Activated CD8-positive, alpha-beta T cell treated with anti-CD3 and anti-CD28 coated beads for 36 hours (primary cell): ENCODE measurements at regions not wholly inside any gene's neighbourhood (a gene's known extent, or its start where the extent isn't known, plus 50 kb on each side); places are given as distances from the start of the nearest gene placed in this dataset.

Experiments
- ATAC-seq: fragments of 200-7000 bp; cut with Tn5 transposase; one replicate; pipeline ENCODE4 v1.10.0; 2021; ENCODE audit warnings: mild to moderate bottlenecking, moderate library complexity
- CTCF ChIA-PET: fragments of 350-600 bp; sonication (Branson Sonifier 250); formaldehyde crosslinking; loops from one replicate; lab custom pipeline; 2021; ENCODE audit warnings: antibody characterized with exemption; lab: Charles Lee
- POLR2A ChIA-PET: fragments of 350-600 bp; sonication (Branson Sonifier 250); formaldehyde crosslinking; loops from one replicate; lab custom pipeline; 2021; ENCODE audit warnings: antibody characterized with exemption; lab: Charles Lee
- DNase-seq: peaks from one replicate; pipeline ENCODE4 v3.0.0-alpha.2; 2020
- H3K27ac Mint-ChIP-seq: one replicate; pipeline ENCODE4 v1.8.0; 2021; ENCODE audit warnings: mild to moderate bottlenecking, mixed read lengths
- H3K27me3 Mint-ChIP-seq: one replicate; pipeline ENCODE4 v1.8.0; 2021; ENCODE audit warnings: mixed read lengths
- H3K36me3 Mint-ChIP-seq: one replicate; pipeline ENCODE4 v1.8.0; 2021; ENCODE audit warnings: low read depth, mixed read lengths
- H3K4me1 Mint-ChIP-seq: one replicate; pipeline ENCODE4 v1.8.0; 2021; ENCODE audit warnings: low read depth, mixed read lengths
- H3K4me3 Mint-ChIP-seq: one replicate; pipeline ENCODE4 v1.8.0; 2021; ENCODE audit warnings: mild to moderate bottlenecking, moderate library complexity, mixed read lengths
- H3K9me3 Mint-ChIP-seq: one replicate; pipeline ENCODE4 v1.8.0; 2021; ENCODE audit warnings: mixed read lengths
- intact Hi-C: fragments of 100-400 bp; cut with micrococcal nuclease; formaldehyde crosslinking; loops from one replicate; pipeline ENCODE4 v1.10.0; 2022
- TF ChIP-seq, protein P1 (sequence below): fragments of 200-600 bp; IDR thresholded peaks from one replicate; pipeline ENCODE4 v1.8.0; 2022; ENCODE audit warnings: antibody characterized with exemption, mild to moderate bottlenecking

GRCh38 chr12:104852896-104853295 is 105.2 kb downstream of the SLC41A2 start:
- H3K27me3 Mint-ChIP-seq: no peaks in the 10 kb centered on the region
- TF ChIP-seq, protein P1, sequence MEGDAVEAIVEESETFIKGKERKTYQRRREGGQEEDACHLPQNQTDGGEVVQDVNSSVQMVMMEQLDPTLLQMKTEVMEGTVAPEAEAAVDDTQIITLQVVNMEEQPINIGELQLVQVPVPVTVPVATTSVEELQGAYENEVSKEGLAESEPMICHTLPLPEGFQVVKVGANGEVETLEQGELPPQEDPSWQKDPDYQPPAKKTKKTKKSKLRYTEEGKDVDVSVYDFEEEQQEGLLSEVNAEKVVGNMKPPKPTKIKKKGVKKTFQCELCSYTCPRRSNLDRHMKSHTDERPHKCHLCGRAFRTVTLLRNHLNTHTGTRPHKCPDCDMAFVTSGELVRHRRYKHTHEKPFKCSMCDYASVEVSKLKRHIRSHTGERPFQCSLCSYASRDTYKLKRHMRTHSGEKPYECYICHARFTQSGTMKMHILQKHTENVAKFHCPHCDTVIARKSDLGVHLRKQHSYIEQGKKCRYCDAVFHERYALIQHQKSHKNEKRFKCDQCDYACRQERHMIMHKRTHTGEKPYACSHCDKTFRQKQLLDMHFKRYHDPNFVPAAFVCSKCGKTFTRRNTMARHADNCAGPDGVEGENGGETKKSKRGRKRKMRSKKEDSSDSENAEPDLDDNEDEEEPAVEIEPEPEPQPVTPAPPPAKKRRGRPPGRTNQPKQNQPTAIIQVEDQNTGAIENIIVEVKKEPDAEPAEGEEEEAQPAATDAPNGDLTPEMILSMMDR: no peak
- H3K4me1 Mint-ChIP-seq: no peaks in the 10 kb centered on the region
- ChIA-PET POLR2A (no interaction called here), CTCF (interaction anchor here (1.7 kb wide), 1 partner anchor 471 kb away, joined by 7 read pairs; no protein-coding TSS in a partner anchor)
- DNase-seq (no peak), ATAC-seq (no peak)
- H3K36me3 Mint-ChIP-seq: no peaks in the 10 kb centered on the region
- no peak overlapping the region for H3K4me3 Mint-ChIP-seq
- no peaks in the 10 kb centered on the region for H3K9me3 Mint-ChIP-seq
- H3K27ac Mint-ChIP-seq: no peak overlapping the region
- intact Hi-C loops: no loop called here

- H3K4me1 Mint-ChIP-seq: no peaks in the 10 kb centered on the region
- TF ChIP-seq, protein P1: no peak
- H3K36me3 Mint-ChIP-seq: no peaks in the 10 kb centered on the region
- ATAC-seq: no peak
- H3K27ac Mint-ChIP-seq: no peak overlapping the region
- intact Hi-C loops: no loop called here
- no peak for DNase-seq
- no peak overlapping the region for H3K4me3 Mint-ChIP-seq
- no peaks in the 10 kb centered on the region for H3K9me3 Mint-ChIP-seq
- ChIA-PET CTCF (interaction anchor here (1.7 kb wide), 1 partner anchor 470 kb away, joined by 7 read pairs; no protein-coding TSS in a partner anchor), POLR2A (no interaction called here)
- H3K27me3 Mint-ChIP-seq: no peaks in the 10 kb centered on the region
These were observed 106.0 kb downstream of the SLC41A2 start for GRCh38 chr12:104852102-104852501.

DNA sequence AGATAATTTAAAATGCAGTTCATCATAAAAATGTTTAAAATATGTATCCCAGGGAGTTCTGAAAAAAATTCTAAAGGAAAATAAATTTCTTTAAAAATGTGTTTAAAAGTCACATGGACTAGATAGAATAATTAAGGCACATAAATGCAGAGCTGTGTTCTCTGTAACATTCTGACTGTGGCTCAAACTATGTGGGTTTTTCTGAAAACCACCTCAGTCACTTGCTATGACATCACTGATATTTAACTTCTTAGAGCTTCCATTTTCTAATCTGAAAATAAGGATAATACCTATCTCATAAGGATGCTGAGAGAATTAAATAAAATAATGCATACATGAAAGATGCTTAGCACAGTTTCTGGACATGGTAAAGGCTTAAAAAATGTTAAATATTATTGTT is 107.3 kb downstream of the SLC41A2 start:
- ChIA-PET CTCF (interaction anchor here (0.7 kb wide), 1 partner anchor 673 kb away, joined by 3 read pairs; no protein-coding TSS in a partner anchor), POLR2A (no interaction called here)
- Mint-ChIP-seq H3K36me3 (no peaks in the 10 kb centered on the region), H3K4me3 (no peak overlapping the region), H3K4me1 (no peaks in the 10 kb centered on the region), H3K9me3 (no peaks in the 10 kb centered on the region), H3K27ac (no peak overlapping the region), H3K27me3 (no peaks in the 10 kb centered on the region)
- ATAC-seq: no peak
- DNase-seq: no peak
- intact Hi-C loops: no loop called here
- TF ChIP-seq, protein P1: no peak

- CTCF ChIA-PET: no interaction called here
- Mint-ChIP-seq H3K9me3 (no peaks in the 10 kb centered on the region), H3K4me1 (no peaks in the 10 kb centered on the region), H3K27ac (no peak overlapping the region), H3K27me3 (no peaks in the 10 kb centered on the region), H3K36me3 (no peaks in the 10 kb centered on the region), H3K4me3 (no peak overlapping the region)
- TF ChIP-seq, protein P1: no peak
- ATAC-seq (no peak), DNase-seq (no peak)
- intact Hi-C loops: no loop called here
- POLR2A ChIA-PET: interaction anchor here (1.0 kb wide), 1 partner anchor 11 kb away, joined by 3 read pairs; no protein-coding TSS in a partner anchor
These were observed 111.9 kb downstream of the SLC41A2 start for GRCh38 chr12:104846056-104846767.

DNA sequence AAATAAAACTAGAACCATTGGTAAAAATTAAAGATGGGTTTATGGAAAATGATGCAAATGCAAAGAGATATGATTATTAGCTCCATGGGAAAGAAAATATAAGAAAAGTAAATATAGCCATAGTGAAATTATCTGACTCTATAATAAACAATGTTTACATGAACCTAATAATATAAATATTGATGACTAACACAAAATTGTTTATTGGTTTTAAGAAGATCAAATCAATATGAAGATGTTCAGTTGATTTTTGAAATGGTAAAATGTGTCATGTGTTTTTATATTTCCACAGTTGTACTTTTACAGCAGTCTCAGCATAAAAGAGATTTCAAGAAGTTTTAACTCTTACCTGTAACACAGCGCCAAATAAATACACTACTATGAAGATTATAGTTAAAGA is 114.0 kb downstream of the SLC41A2 start:
- POLR2A ChIA-PET: no interaction called here

More for the DNA sequence above, 114.0 kb downstream of the SLC41A2 start:
- DNase-seq (no peak), ATAC-seq (no peak)
- H3K9me3 Mint-ChIP-seq: no peaks in the 10 kb centered on the region
- no peaks in the 10 kb centered on the region for H3K27me3 Mint-ChIP-seq
- TF ChIP-seq, protein P1: no peak
- no peaks in the 10 kb centered on the region for H3K36me3 Mint-ChIP-seq
- CTCF ChIA-PET: no interaction called here
- intact Hi-C loops: no loop called here
- H3K4me1 Mint-ChIP-seq: no peaks in the 10 kb centered on the region
- no peak overlapping the region for H3K4me3 Mint-ChIP-seq
- no peak overlapping the region for H3K27ac Mint-ChIP-seq
